Frontal cortex (tissue), 3 donors: ENCODE measurements at regions not wholly inside any gene's neighbourhood (a gene's known extent, or its start where the extent isn't known, plus 50 kb on each side); places are given as distances from the start of the nearest gene placed in this dataset.
"Not testable (repeated sequence)": the region's sequence is repeated elsewhere in the genome, so short reads cannot be mapped to it uniquely, and the experiment has no call there.

Source experiments
- DNase-seq, 2 donors: peaks; one replicate each; pipeline ENCODE4 v3.0.0; 2012; ENCODE audit warnings: low spot score in 2 of 2
- FAIRE-seq: peaks from 2 replicates; lab custom pipeline; 2012; peaks lifted over from hg19 to GRCh38; lab: Jason Lieb, UNC
- donor health status: control.
- donor health status: control.
- donor health status: control.

DNA sequence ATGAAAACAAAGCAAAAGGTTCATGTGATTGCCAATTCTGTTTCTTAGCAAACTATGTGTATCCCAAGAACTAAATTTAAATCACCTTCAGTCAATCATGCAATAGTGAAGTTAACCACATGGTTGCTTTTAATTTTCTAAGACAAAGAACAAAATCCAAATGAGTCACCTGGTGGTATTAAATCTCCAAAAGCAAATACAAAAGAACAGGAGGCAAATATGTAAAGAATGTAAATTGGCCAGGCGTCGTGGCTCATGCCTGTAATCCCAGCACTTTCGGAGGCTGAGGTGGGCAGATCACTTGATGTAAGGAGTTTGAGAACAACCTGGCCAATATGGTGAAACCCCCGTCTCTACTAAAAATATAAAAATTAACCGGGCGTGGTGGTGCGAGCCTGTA lies 54.2 kb upstream of the PIK3R4 start:
- FAIRE-seq: no peak
- DNase-seq: no peak

DNA sequence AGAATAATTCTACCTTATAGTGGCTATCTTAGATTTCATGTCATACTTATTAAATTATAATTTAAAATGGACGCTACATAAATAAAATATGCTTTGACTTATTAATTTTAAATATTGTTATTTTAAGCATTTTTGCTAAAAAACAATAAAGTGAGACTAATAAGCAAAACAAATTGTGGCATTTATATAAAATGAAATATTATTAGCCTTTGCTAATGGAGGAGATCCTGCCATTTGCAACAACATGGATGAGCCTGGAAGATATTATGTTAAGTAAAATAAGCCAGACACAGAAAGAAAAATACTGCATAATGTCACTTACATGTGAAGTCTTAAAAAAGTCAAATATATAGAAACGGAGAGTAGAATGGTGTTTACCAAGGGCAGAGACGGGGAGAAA lies 54.8 kb upstream of the PIK3R4 start:
- FAIRE-seq: peak; percentile 74
- DNase-seq: no peak

DNA sequence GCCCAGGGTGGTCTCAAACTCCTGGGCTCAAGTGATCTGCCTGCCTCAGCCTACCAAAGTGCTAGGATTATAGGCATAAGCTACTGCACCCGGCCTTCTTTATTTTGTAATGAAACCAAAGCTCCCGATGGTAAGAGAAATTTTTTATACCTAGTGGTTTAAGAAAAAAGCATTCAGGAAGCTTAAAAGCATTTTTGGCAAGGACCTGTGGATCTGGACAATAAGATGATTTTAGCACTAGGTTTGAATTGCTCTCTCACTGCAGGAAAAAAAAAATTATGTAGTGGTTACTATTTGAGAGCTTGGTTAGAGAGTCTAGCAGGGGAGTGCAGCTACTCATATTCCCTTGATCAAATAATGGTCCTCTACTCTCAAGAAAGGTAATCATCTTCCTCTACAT lies 64.9 kb upstream of the PIK3R4 start:
- DNase-seq (no peak), FAIRE-seq (no peak)

DNA sequence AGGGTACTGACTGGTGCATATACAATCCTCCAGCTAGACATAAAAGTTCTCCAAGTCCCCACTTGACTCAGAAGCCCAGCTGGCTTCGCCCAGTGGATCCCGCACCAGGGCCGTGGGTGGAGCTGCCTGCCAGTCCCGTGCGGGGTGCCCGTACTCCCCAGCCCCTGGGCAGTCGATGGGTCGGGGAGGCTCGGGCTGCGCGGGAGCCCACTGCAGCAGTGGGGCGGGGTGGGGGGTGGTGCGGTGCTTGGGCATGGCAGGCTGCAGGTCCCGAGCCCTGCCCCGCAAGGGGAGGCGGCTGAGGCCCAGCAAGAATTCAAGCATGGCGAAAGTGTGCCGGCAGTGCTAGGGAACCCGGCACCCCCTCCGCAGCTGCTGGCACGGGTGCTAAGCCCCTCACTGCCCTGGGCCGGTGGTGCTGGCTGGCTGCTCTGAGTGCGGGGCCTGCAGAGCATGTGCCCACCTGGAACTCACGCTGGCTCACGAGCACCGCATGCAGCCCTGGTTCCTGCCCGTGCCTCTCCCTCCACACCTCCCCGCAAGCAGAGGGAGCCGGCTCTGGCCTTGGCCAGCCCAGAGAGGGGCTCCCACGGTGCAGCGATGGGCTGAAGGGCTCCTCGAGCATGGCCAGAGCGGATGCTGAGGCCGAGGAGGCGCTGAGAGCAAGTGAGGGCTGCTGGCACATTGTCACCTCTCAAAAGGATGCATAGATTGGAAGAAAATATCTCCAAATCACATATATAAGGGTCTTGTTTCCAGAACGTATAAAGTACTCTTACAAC lies 68.3 kb upstream of the PIK3R4 start:
- DNase-seq: no peak
- FAIRE-seq: no peak

DNA sequence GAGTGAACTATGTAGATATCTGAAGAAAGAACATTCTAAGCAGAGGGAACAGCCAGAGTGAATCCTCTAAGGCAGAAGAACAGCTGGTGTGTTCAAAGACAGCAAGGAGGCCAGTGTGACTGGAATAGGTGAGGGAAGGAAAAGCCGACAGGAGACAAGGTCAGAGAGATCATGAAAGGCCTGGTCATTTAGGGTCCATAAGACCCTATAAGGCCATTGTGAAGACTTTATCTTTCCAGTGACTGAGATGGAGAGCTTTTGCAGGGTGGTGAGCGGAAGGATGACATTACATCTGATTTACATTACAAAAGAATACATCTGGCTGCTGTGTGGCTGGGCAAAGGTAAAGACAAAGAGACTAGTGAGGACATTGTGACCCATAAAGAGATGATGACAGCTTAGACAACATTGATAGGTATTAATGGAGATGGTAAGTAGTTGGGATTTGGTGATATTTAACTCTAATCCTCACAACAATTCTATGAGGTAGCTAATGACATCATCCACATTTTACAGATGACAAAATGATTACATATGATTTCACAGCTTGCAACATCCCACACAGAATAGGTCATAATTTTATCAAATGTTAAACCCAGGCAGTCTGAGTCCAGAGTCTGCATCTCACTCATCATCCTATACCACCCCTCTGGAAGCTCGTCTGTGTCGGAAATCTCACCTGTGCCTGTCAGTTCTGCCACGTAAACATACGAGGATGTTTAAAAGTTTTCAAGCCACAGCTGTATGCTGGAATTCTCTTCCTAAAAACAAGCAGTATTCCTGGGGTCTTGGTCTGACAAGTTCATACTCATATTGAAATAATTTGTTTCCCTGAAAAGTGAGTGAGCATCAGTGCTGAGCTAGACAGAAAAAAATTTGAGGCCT lies 70.2 kb upstream of the PIK3R4 start:
- no peak for DNase-seq
- no peak for FAIRE-seq

DNA sequence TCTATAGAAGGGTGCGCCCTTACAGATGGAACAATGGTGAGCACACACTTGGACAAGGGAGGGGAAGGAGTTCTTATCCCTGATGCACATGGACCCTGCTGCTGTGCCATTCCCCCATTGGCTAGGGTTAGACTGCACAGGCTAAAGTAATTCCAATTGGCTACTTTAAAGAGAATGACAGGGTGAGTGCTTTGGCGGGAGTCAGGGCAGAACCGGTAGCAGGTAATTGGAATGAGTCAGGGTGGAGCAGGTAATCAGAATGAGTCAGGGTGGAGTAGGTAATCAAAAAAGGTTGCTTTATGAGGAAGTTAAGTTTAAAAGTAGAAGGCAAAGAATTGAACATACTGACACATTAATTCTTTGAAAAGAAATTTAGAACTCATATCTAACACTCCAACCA lies 71.4 kb upstream of the PIK3R4 start:
- not testable (repeated sequence) for DNase-seq, FAIRE-seq

DNA sequence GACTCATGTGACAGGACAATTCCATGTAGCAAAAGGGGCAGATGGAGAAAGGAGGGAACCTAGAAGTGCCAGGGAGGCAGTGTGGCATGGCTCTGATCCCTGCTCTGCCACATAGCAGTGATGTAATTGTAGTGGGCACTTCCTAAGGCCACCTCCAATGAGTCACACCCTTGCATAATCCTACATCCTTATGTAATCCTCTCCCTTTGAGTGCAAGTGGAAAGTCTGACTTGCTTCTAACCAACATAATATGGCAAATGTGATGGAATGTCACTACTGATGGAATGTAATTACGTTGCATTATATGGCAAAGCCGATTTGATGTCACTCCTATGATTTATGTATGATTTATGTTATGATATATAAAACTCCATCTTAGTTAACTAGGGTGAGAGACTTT lies 72.9 kb upstream of the ATP2C1 start:
- DNase-seq (peak in 1 of 2 donors; percentile 22), FAIRE-seq (no peak)

DNA sequence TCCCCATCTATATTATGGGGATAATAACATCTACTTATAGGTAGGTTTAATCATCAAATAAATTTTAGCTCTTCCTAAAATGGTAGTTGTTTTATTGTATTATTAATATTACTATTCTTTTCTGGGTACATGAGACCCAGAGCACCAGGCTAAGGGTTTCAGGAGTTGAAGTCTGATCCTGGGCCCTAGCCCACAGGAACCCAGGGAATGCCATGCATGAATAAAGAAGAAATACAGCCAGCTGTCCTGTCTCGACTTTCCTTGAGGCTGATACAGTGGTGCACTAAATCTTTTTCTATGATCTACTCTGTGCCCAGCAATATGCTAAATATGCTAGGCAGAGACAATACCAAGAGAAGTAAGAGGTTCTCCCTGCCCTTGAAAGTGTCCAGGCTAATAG lies 72.1 kb upstream of the ATP2C1 start:
- FAIRE-seq (no peak), DNase-seq (no peak)

DNA sequence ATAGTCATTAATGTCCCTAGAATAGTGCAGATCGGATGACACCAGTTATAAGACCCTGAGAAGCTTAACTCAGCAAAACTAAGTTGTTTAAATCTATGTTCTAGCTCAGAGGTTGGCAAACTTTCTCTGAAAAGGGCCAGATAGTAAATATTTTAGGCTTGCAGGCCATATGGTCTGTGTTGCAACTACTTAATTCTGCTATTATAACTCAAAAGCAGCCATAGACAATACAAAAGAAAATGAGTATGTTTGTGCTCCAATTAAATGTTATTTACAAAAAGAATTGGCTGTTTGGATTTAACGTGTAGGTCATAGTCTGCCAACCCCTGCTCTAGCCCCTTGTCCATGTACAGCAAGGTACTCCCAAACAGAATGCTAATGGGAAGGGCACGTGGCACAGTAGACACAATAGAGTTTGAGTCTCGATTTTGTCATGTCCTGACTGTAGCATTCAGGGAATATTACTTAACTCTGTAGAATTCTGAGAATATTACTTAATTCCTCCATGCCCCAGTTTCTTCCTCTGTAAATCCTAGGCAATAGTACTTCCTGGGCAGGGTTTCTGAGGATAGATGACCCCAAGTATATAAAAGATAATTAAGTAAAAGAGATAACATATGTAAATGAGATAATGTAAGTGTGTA lies 70.5 kb upstream of the ATP2C1 start:
- FAIRE-seq: no peak

DNA sequence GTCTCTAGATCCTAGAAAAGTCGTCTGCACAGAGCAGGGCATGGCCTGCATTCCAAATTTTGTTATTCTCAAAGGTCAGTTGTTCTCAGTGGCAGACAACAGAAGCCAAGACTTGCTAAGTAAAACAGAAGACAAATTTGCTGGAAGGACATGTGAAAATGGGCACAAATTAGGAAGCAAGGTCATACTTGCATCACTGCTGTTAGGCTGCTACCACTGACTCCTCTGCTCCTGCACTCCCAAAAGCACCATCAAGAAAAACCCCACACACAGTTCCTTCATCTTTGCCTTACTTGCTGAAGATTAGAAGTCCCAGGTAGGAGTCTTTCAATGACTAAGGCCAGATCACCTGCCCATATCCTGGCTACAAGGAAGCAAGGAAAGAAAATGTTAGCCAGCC lies 69.9 kb upstream of the ATP2C1 start:
- FAIRE-seq (no peak), DNase-seq (no peak)

More for the DNA sequence above, 70.5 kb upstream of the ATP2C1 start:
- DNase-seq: no peak

DNA sequence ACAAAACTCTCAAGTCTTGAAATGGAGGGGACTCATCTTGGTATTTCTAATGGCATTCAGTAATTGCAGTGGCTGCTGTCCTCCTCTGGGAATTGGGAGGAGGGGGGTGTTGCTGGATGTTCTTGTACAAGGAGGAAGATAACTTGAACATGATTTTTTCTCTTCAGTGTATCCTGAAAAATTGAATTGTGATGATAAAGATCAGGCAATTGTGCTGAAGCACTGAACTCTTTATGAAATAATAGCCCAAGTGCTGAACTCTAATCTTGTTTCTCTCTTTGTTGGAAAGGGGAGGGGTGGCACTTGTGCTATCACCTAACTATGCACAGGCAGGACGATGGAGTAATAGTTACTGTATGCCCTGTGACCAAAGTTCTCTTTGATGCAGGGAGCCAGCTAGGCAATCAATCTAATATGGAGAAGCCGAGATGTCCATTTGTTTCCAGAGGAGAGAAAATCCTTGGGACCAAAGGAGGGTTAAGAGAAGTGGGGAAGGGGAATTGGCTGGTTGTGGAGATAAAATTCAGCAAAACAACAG lies 68.1 kb upstream of the ATP2C1 start:
- no peak for FAIRE-seq
- no peak for DNase-seq

DNA sequence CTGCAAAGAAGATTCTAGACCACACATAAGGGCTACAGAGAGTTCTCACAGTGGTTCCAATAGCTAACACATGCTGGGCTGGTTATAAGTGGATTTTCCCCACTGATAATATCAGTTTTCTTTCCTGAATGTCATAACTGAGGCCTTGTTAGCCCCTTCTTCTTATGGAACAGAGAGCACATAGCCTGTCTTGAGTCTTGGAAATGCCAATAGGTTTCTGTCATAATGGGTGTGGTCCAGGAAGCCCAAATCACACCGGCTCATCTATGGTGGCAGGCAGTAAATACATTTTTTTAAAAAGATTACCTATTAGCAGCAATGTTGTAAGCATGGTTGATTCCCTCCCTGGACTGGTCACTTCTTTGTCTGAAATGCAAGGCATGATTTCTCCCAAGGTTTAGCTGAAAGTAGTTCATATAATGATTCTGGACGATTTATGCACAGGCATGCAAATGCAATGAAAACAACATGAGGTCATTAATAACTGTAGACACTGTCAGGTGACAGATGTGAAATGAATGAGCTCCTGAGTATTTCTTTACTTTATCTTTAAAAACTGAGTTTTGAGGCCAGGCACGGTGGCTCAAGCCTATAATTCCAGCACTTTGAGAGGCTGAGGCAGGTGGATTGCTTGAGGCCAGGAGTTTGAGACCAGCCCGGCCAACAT lies 67.2 kb upstream of the ATP2C1 start:
- no peak for FAIRE-seq
- no peak for DNase-seq

DNA sequence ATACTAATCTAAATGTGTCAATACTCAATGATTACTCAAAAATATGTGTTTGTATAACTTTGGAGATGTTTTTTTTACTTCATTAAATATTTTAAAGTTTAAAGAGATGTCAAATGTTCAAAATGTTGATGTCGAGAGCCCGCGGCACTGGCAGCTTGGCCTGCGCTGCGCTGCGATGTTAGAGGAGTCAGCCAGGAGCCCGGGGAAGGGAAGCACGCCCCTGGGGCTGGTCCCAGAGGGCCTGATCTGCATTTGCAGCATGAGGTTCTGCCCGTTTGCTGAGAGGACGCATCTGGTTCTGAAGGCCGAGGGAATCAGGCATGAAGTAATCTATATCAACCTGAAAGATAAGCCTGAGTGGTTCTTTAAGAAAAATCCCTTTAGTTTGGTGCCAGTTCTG lies 66.4 kb upstream of the ATP2C1 start:
- FAIRE-seq: no peak
- DNase-seq: no peak

DNA sequence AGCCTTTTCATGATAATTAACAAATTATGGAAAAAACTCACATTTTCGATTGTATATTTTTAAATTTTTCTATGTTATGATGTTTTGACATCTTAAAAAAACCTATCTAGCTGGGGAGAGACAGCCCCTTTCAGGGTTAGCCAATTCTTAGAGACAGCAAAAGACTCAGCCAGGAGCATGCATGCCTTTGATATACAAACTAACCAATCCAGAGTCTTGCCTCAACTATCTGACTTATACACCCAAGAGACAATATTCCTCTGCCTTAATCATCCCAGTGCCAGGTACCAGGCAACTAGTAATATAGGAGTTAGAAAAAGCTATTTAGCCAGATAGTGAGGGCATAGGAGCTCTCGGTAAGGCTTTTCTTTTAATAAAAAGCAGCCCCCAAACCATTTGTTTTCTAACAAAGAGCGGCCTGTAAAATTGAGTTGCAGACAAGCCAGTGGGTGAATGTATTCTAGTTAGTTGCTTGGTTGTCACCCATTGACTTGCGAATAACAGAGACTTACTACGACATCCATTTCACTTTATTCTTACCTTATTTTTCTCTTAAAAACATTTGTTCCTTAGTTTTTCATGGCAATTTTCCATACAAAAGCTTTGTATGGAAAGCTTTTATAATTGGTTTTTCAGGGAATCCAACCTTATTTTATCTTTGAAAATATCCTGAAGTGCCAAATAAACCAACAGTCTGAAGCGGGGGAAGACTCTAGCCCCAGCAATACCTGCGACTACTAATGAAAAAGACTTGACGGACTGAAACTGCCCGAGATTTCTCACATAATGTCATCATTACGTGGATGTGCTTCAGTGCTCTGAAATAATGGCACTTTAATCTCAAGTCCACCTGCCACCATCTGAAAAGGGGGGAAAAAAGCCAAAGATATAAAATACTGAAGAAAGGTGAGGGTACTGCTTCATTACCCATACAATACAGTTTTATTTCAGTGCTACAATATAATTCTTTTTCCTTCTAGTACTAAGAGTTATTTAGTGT lies 64.6 kb upstream of the ATP2C1 start:
- FAIRE-seq (no peak), DNase-seq (no peak)

DNA sequence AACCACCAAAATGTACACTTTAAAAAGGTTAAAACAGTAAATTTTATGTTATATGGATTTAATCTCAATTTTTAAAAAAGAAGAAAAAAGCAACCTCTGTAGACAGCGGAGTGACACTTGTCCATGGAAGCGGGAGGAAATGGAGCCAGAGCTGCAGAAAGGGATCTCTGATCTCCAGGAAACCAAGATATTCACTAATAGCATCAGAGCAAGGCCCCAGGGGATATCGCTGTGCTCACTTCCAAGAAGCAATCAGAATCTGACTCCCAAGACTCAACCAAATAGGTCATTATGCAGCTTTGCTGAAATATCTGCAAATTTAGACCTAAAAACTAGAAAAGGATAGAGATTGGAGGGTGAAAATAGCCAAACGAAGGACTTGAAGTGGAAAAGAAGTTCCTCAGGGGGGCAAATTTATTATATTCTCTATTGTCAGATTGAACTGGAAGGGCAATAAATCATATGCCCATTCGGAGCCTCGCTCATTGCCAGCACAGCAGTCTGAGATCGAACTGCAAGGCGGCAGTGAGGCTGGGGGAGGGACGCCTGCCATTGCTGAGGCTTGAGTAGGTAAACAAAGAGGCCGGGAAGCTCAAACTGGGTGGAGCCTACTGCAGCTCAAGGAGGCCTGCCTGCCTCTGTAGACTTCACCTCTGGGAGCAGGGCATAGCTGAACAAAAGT lies 62.0 kb upstream of the ATP2C1 start:
- no peak for FAIRE-seq
- DNase-seq: no peak

DNA sequence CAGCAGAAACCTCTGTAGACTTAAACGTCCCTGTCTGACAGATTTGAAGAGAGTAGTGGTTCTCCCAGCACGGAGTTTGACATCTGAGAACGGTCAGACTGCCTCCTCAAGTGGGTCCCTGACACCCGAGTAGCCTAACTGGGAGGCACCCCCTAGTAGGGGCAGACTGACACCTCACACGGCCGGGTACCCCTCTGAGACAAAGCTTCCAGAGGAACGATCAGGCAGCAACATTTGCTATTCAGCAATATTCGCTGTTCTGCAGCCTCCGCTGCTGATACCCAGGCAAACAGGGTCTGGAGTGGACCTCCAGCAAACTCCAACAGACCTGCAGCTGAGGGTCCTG lies 61.5 kb upstream of the ATP2C1 start:
- DNase-seq, FAIRE-seq: not testable (repeated sequence)

DNA sequence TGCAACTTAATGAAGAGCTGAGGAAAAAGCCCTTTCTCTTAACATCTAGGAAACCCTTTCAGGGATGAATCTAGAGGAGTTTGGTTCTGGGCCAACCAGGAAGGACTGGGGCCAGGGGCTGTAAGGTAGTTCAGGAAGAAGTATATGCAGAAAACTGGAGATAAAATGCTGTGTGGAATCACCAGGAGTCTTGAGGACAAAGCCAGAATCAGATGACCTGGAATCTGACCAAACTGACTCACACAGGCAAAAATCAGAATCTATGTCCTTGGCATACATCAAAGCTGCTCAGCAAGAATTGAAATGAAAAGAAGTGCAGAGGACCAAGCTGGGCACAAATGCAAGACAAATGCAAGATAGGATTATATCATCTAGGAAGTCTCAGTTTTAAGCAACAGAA lies 59.4 kb upstream of the ATP2C1 start:
- no peak for FAIRE-seq

DNA sequence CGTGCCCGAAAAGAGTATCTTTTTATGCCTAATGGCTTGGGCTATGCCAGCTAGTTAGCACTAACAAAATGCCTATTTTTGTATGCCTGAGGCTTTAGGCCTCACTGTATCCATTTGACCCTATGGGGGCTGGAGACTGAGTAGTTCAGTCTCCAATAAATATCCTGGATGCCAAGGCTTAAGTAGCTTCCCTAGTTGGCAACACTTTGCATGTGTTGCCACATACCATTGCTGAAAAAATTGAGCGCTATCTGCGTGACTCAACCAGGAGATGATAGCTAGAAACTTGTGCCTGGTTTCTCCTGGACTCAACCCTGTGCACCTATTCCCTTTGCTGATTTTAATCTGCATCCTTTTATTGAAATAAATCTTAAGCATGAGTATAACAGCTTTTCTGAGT lies 58.4 kb upstream of the ATP2C1 start:
- no peak for DNase-seq
- no peak for FAIRE-seq

More for the DNA sequence above, 59.4 kb upstream of the ATP2C1 start:
- no peak for DNase-seq
